Endodermal cell (in vitro differentiated cells): ENCODE measurements at regions not wholly inside any gene's neighbourhood (a gene's known extent, or its start where the extent isn't known, plus 50 kb on each side); places are given as distances from the start of the nearest gene placed in this dataset.

ENCODE experiments used
- DNase-seq: peaks from one replicate; pipeline ENCODE4 v3.0.0-alpha.2; 2017
- H3K27ac ChIP-seq: 2 replicates; pipeline ENCODE4 v1.5.1; 2013; ENCODE audit warnings: mild to moderate bottlenecking, low read depth, low read length, moderate library complexity
- H3K27me3 ChIP-seq: 2 replicates; pipeline ENCODE4 v1.6.1; 2013; ENCODE audit warnings: mild to moderate bottlenecking, low read length, moderate library complexity; ENCODE audit not compliant: insufficient read depth, control insufficient read depth, poor library complexity, severe bottlenecking
- H3K36me3 ChIP-seq: 2 replicates; pipeline ENCODE4 v1.7.0; 2013; ENCODE audit warnings: mild to moderate bottlenecking, low read length, moderate library complexity; ENCODE audit not compliant: control insufficient read depth, insufficient read depth
- H3K4me1 ChIP-seq: one replicate; pipeline ENCODE4 v1.7.0; 2013; ENCODE audit warnings: low read length; ENCODE audit not compliant: control insufficient read depth, insufficient read depth
- H3K4me3 ChIP-seq: 2 replicates; pipeline ENCODE4 v1.5.1; 2013; ENCODE audit warnings: mild to moderate bottlenecking, low read length, moderate library complexity
- H3K9ac ChIP-seq: 2 replicates; pipeline ENCODE4 v1.6.1; 2013; ENCODE audit warnings: mild to moderate bottlenecking, low read length, moderate library complexity; ENCODE audit not compliant: poor library complexity, severe bottlenecking; ENCODE audit errors: extremely low read depth
- H3K9me3 ChIP-seq: 2 replicates; pipeline ENCODE4 v1.6.1; 2013; ENCODE audit warnings: mild to moderate bottlenecking, low read length, moderate library complexity; ENCODE audit not compliant: control insufficient read depth
- H3K27ac Mint-ChIP-seq: 2 replicates; pipeline ENCODE4 v1.8.0; 2020; ENCODE audit warnings: mixed read lengths
- H3K27me3 Mint-ChIP-seq: 2 replicates; pipeline ENCODE4 v1.8.0; 2021; ENCODE audit warnings: mild to moderate bottlenecking, mixed read lengths; ENCODE audit not compliant: insufficient read depth
- H3K36me3 Mint-ChIP-seq: 2 replicates; pipeline ENCODE4 v1.8.0; 2020; ENCODE audit warnings: low read depth, mixed read lengths
- H3K4me1 Mint-ChIP-seq: 2 replicates; pipeline ENCODE4 v1.8.0; 2020; ENCODE audit warnings: mixed read lengths
- H3K4me3 Mint-ChIP-seq: 2 replicates; pipeline ENCODE4 v1.8.0; 2020; ENCODE audit warnings: mild to moderate bottlenecking, moderate library complexity, mixed read lengths
- H3K9me3 Mint-ChIP-seq: 2 replicates; pipeline ENCODE4 v1.8.0; 2020; ENCODE audit warnings: mild to moderate bottlenecking, mixed read lengths
- WGBS, 2 experiments: methylation state at CpG; one replicate each; pipeline versions ENCODE4 v1.1.5 to v1.1.7; 2013; ENCODE audit warnings: missing lambda C conversion rate in 2 of 2, mixed read lengths in 1 of 2; ENCODE audit not compliant: insufficient coverage in 1 of 2, insufficient read length in 1 of 2; 5-methylcytosine and 5-hydroxymethylcytosine counted together
- TF ChIP-seq, protein P1 (sequence below): fragments of 200-600 bp; sonication (generic); conservative IDR thresholded peaks from 2 replicates; pipeline ENCODE4 v1.5.0; 2021; ENCODE audit warnings: antibody characterized with exemption, mild to moderate bottlenecking

DNA sequence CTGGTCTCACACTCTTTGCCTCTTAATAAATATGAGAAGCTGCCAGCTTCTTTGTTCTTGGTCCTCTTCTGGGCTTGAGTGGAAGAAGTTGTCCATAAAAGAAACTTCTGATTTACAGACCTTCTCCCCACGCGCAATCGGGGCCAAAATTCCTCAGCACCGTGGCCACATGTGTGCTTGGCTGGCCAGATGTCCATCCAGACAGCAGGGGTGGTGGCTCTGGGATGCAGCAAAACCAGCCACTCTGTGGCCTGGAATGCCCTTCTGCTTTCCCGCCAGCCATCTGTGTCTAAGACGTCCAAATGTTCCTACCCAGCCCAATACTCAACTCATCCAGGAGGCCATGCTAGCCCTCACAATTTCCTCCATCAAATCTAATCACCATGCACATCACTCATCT is 250.8 kb downstream of the EN1 start:
- Mint-ChIP-seq H3K36me3 (no peaks in the 10 kb centered on the region), H3K27me3 (peaks cover 3% of the 10 kb centered on the region), H3K9me3 (peaks cover 31% of the 10 kb centered on the region), H3K4me1 (no peaks in the 10 kb centered on the region), H3K27ac (no peak overlapping the region), H3K4me3 (no peak overlapping the region)
- DNase-seq: no peak
- 89 to 100% methylated on average over 2 to 6 of the region's 6 CpGs for WGBS, 2 experiments
- TF ChIP-seq, protein P1, sequence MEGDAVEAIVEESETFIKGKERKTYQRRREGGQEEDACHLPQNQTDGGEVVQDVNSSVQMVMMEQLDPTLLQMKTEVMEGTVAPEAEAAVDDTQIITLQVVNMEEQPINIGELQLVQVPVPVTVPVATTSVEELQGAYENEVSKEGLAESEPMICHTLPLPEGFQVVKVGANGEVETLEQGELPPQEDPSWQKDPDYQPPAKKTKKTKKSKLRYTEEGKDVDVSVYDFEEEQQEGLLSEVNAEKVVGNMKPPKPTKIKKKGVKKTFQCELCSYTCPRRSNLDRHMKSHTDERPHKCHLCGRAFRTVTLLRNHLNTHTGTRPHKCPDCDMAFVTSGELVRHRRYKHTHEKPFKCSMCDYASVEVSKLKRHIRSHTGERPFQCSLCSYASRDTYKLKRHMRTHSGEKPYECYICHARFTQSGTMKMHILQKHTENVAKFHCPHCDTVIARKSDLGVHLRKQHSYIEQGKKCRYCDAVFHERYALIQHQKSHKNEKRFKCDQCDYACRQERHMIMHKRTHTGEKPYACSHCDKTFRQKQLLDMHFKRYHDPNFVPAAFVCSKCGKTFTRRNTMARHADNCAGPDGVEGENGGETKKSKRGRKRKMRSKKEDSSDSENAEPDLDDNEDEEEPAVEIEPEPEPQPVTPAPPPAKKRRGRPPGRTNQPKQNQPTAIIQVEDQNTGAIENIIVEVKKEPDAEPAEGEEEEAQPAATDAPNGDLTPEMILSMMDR: no peak
- Histone ChIP-seq H3K9ac (no peak overlapping the region), H3K27ac (no peak overlapping the region), H3K4me1 (no peaks in the 10 kb centered on the region), H3K4me3 (no peak overlapping the region), H3K36me3 (no peaks in the 10 kb centered on the region), H3K27me3 (no peaks in the 10 kb centered on the region), H3K9me3 (peaks cover 11% of the 10 kb centered on the region)

DNA sequence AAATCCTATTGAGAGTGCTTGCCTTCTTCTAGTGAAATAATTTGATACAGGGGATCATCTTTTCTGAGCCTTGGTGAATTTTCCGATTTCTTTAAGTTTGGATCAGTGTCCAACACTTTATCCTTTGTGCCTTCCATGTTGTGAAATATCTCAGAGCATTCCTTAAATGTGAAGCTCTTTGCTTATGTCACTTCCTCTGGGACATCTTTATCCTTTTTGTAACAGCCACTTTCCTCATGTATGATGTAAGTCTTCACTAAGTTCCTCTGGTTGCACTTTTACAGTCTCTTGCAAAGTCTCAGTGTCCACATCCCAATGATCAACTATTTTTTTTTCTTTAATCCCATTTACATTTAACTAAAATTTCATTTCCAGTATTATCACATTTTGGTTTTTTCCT is 254.2 kb downstream of the EN1 start:
- no peaks in the 10 kb centered on the region for H3K4me1 ChIP-seq
- Mint-ChIP-seq H3K36me3 (no peaks in the 10 kb centered on the region), H3K27ac (no peak overlapping the region), H3K4me3 (no peak overlapping the region), H3K4me1 (peaks cover 8% of the 10 kb centered on the region), H3K9me3 (peaks cover 4% of the 10 kb centered on the region), H3K27me3 (no peaks in the 10 kb centered on the region)
- no peaks in the 10 kb centered on the region for H3K9me3 ChIP-seq
- 85 to 100% methylated on average over 1 of the region's 1 CpG for WGBS, 2 experiments
- no peaks in the 10 kb centered on the region for H3K27me3 ChIP-seq
- no peaks in the 10 kb centered on the region for H3K36me3 ChIP-seq
- TF ChIP-seq, protein P1: no peak
- H3K27ac ChIP-seq: no peak overlapping the region
- DNase-seq: no peak
- no peak overlapping the region for H3K9ac ChIP-seq
- H3K4me3 ChIP-seq: no peak overlapping the region

DNA sequence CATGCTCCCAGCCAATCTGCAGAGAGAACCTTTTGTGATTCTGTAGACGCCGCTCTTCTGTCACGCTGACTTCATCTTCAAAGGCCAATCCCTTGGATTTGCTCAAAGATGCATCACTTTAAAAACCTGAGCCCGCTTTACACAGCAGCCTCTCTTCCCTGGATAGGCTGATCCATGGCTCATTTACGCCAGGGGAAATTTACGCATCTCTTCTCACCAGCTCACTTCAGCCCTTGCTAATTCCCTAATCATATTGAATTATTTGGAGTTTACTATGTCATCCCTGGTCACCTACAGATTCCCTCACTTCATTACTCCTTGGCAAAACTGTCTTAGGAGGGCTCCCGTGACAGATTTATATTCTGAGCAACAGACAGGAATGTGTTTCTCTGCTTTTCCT is 256.2 kb downstream of the EN1 start:
- no peak for DNase-seq
- Mint-ChIP-seq H3K27ac (no peak overlapping the region), H3K36me3 (no peaks in the 10 kb centered on the region), H3K4me3 (no peak overlapping the region), H3K27me3 (no peaks in the 10 kb centered on the region), H3K4me1 (peaks cover 10% of the 10 kb centered on the region), H3K9me3 (no peaks in the 10 kb centered on the region)
- H3K9me3 ChIP-seq: no peaks in the 10 kb centered on the region
- H3K4me1 ChIP-seq: no peaks in the 10 kb centered on the region
- no peak overlapping the region for H3K27ac ChIP-seq
- no peak overlapping the region for H3K9ac ChIP-seq
- H3K27me3 ChIP-seq: no peaks in the 10 kb centered on the region
- no peak overlapping the region for H3K4me3 ChIP-seq
- no peaks in the 10 kb centered on the region for H3K36me3 ChIP-seq
- TF ChIP-seq, protein P1: no peak
- WGBS, 2 experiments: 93 to 99% methylated on average over 7 of the region's 7 CpGs
